ENCODE measurements at regions not wholly inside any gene's neighbourhood (a gene's known extent, or its start where the extent isn't known, plus 50 kb on each side); places are given as distances from the start of the nearest gene placed in this dataset.
A peak's percentile ranks its signal among the peaks of the same experiment; 100 is the strongest.

DNA sequence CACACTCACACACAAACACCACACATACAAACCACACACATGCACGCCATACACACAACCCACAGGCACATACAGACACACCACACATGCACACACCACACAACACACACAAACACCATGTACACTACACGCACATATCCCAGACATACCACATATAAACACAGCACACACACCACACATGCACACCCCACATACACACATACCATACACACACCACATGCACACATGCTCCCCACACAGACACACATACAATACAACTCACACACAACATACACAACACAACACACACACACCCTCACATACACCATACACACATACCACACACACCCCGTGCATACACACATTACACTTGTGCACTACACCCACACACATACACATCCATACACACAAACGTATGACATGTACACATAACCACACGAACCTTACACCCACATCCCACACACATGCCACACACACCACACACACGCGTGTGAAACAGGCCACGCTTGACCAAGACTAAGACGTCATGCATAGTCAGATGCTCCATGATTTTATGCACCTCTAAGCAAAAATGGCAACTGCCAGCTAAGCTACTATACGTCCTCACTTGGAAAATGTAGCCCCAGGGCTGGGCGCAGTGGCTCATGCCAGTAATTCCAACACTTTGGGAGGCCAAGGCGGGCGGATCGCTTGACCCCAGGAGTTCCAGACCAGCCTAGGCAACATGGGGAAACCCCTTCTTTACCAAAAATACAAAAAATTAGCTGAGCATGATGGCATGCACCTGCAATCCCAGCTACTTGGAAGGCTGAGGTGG, 77.4 kb upstream of the TMPRSS2 start:
- no peak overlapping the region for H3K4me2 ChIP-seq (ENCODE audit: low read depth, low read length)
- DNase-seq (ENCODE audit: low spot score) (no peak), ATAC-seq (no peak), FAIRE-seq (no peak)
- TF ChIP-seq ZNF20 (CRISPR knock-in tag; IDR thresholded peaks at IDR 0.05) = no peak
- TF ChIP-seq ZNF207 (IDR thresholded peaks at IDR 0.05; ENCODE audit: borderline replicate concordance) = peak; percentile 58; the same call in 1 of the 2 replicates
- peak; percentile 75 to 81 for TF ChIP-seq MAFK (conservative IDR thresholded peaks at IDR 0.05 in 1 of 2, IDR thresholded peaks at IDR 0.05 in 1 of 2; ENCODE audit: low read length in 2 of 2)
- TF ChIP-seq, protein P1, sequence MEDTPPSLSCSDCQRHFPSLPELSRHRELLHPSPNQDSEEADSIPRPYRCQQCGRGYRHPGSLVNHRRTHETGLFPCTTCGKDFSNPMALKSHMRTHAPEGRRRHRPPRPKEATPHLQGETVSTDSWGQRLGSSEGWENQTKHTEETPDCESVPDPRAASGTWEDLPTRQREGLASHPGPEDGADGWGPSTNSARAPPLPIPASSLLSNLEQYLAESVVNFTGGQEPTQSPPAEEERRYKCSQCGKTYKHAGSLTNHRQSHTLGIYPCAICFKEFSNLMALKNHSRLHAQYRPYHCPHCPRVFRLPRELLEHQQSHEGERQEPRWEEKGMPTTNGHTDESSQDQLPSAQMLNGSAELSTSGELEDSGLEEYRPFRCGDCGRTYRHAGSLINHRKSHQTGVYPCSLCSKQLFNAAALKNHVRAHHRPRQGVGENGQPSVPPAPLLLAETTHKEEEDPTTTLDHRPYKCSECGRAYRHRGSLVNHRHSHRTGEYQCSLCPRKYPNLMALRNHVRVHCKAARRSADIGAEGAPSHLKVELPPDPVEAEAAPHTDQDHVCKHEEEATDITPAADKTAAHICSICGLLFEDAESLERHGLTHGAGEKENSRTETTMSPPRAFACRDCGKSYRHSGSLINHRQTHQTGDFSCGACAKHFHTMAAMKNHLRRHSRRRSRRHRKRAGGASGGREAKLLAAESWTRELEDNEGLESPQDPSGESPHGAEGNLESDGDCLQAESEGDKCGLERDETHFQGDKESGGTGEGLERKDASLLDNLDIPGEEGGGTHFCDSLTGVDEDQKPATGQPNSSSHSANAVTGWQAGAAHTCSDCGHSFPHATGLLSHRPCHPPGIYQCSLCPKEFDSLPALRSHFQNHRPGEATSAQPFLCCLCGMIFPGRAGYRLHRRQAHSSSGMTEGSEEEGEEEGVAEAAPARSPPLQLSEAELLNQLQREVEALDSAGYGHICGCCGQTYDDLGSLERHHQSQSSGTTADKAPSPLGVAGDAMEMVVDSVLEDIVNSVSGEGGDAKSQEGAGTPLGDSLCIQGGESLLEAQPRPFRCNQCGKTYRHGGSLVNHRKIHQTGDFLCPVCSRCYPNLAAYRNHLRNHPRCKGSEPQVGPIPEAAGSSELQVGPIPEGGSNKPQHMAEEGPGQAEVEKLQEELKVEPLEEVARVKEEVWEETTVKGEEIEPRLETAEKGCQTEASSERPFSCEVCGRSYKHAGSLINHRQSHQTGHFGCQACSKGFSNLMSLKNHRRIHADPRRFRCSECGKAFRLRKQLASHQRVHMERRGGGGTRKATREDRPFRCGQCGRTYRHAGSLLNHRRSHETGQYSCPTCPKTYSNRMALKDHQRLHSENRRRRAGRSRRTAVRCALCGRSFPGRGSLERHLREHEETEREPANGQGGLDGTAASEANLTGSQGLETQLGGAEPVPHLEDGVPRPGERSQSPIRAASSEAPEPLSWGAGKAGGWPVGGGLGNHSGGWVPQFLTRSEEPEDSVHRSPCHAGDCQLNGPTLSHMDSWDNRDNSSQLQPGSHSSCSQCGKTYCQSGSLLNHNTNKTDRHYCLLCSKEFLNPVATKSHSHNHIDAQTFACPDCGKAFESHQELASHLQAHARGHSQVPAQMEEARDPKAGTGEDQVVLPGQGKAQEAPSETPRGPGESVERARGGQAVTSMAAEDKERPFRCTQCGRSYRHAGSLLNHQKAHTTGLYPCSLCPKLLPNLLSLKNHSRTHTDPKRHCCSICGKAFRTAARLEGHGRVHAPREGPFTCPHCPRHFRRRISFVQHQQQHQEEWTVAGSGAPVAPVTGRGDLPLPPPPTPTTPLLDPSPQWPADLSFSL (CRISPR knock-in tag; IDR thresholded peaks at IDR 0.05) = peak; percentile 84; the same call in 1 of the 2 replicates
- TF ChIP-seq, protein P2, sequence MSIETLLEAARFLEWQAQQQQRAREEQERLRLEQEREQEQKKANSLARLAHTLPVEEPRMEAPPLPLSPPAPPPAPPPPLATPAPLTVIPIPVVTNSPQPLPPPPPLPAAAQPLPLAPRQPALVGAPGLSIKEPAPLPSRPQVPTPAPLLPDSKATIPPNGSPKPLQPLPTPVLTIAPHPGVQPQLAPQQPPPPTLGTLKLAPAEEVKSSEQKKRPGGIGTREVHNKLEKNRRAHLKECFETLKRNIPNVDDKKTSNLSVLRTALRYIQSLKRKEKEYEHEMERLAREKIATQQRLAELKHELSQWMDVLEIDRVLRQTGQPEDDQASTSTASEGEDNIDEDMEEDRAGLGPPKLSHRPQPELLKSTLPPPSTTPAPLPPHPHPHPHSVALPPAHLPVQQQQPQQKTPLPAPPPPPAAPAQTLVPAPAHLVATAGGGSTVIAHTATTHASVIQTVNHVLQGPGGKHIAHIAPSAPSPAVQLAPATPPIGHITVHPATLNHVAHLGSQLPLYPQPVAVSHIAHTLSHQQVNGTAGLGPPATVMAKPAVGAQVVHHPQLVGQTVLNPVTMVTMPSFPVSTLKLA (IDR thresholded peaks at IDR 0.05) = peak; percentile 22; the same call in 1 of the 2 replicates
- peak; percentile 76 for TF ChIP-seq MAFF (IDR thresholded peaks at IDR 0.05; ENCODE audit: low read depth, low read length)
- TF ChIP-seq, protein P3, sequence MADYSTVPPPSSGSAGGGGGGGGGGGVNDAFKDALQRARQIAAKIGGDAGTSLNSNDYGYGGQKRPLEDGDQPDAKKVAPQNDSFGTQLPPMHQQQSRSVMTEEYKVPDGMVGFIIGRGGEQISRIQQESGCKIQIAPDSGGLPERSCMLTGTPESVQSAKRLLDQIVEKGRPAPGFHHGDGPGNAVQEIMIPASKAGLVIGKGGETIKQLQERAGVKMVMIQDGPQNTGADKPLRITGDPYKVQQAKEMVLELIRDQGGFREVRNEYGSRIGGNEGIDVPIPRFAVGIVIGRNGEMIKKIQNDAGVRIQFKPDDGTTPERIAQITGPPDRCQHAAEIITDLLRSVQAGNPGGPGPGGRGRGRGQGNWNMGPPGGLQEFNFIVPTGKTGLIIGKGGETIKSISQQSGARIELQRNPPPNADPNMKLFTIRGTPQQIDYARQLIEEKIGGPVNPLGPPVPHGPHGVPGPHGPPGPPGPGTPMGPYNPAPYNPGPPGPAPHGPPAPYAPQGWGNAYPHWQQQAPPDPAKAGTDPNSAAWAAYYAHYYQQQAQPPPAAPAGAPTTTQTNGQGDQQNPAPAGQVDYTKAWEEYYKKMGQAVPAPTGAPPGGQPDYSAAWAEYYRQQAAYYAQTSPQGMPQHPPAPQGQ (CRISPR knock-in tag; IDR thresholded peaks at IDR 0.05; ENCODE audit: borderline replicate concordance) = no peak
- TF ChIP-seq HMGA1 (CRISPR knock-in tag; conservative IDR thresholded peaks at IDR 0.05) = no peak
- TF ChIP-seq ATF7-NPFF (CRISPR knock-in tag; IDR thresholded peaks at IDR 0.05; ENCODE audit: low read depth) = no peak
- no peak for TF ChIP-seq IRF2 (CRISPR knock-in tag; IDR thresholded peaks at IDR 0.05)
- TF ChIP-seq HMG20A (CRISPR knock-in tag; IDR thresholded peaks at IDR 0.05; ENCODE audit: borderline replicate concordance) = no peak
- no peak for TF ChIP-seq MIER3 (CRISPR knock-in tag; IDR thresholded peaks at IDR 0.05; ENCODE audit: borderline replicate concordance)
- ChIA-PET CTCF (ENCODE audit: low intra/inter-chr PET ratio, low total read pairs) (no interaction called here), POLR2A (no interaction called here)
- H3K36me3 ChIP-seq (replicated peaks in 1 of 2; ENCODE audit: control insufficient read depth in 1 of 2, insufficient read depth in 2 of 2, low read length in 2 of 2) = no peaks in the 10 kb centered on the region
- WGBS (ENCODE audit: low lambda C conversion rate) = 70% methylated on average over 12 of the region's 14 CpGs
- H3K27ac ChIP-seq (ENCODE audit: extremely low read length, insufficient read depth, low read length) = no peak overlapping the region
- no TSS peak for BruUV-seq (replicated peaks)
- no peak overlapping the region for H2AFZ ChIP-seq (ENCODE audit: low read length)
- H3K4me1 ChIP-seq (ENCODE audit: insufficient read depth, low read length) = peaks cover 36% of the 10 kb centered on the region
- intact Hi-C loops (cut with micrococcal nuclease; ENCODE audit: unreplicated experiment) = no loop called here
- in situ Hi-C loops (cut with HindIII; ENCODE audit: extremely low pct_ligation_motif_present, low pct_unique_long_range_greater_than_20kb) = no loop called here
- H3K9ac ChIP-seq (ENCODE audit: insufficient read depth, low read depth, low read length) = no peak overlapping the region
- H3K79me2 ChIP-seq (ENCODE audit: insufficient read depth, low read length) = no peaks in the 10 kb centered on the region
- H3K4me3 ChIP-seq (replicated peaks in 1 of 3; ENCODE audit: insufficient read depth in 1 of 3, low read depth in 2 of 3, low read length in 3 of 3) = no peak overlapping the region
- no peaks in the 10 kb centered on the region for H3K9me3 ChIP-seq (ENCODE audit: low read length)
- H4K20me1 ChIP-seq (ENCODE audit: insufficient read depth, low read length) = no peaks in the 10 kb centered on the region
- H3K27me3 ChIP-seq (ENCODE audit: control insufficient read depth in 1 of 2, insufficient read depth in 2 of 2, low read length in 2 of 2) = no peaks in the 10 kb centered on the region

Measured in HepG2 (cell line).